Hepatocyte (in vitro differentiated cells): ENCODE measurements at regions not wholly inside any gene's neighbourhood (a gene's known extent, or its start where the extent isn't known, plus 50 kb on each side); places are given as distances from the start of the nearest gene placed in this dataset.

Experiments
- EZH2 ChIP-seq: fragments of 200-600 bp; sonication (generic); IDR thresholded peaks from 2 replicates; pipeline ENCODE4 v1.6.1; 2016; ENCODE audit warnings: antibody characterized with exemption, mild to moderate bottlenecking, borderline replicate concordance
- EZH2phosphoT487 ChIP-seq: fragments of 200-600 bp; sonication (generic); IDR thresholded peaks from one replicate; pipeline ENCODE4 v1.6.1; 2018; ENCODE audit warnings: antibody characterized with exemption, mild to moderate bottlenecking, low read depth, moderate library complexity; ENCODE audit not compliant: unreplicated experiment, severe bottlenecking
- TF ChIP-seq, protein P1 (sequence below): fragments of 200-600 bp; sonication (generic); IDR thresholded peaks from 2 replicates; pipeline ENCODE4 v1.5.1; 2016; ENCODE audit warnings: antibody characterized with exemption, mild to moderate bottlenecking; ENCODE audit not compliant: poor library complexity

DNA sequence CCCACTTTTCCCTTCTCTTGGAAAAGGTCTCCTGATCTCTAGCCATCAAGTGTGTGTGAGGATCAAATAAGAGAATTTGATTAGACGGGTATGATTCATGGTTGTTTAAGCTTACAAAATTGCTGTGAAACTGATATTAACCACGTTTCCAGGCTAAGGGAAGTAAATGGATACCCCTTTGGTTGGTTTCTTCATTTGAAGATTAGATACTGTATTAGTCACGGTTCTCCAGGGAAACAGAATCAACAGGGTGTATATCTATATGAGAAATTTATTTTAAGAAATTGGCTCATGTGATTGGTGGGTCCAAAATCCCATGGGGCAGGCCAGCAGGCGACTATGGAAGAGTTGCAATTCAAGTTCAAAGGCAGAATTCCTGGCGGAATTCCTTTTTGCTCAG lies 112.7 kb upstream of the SELENOK start:
- TF ChIP-seq, protein P1, sequence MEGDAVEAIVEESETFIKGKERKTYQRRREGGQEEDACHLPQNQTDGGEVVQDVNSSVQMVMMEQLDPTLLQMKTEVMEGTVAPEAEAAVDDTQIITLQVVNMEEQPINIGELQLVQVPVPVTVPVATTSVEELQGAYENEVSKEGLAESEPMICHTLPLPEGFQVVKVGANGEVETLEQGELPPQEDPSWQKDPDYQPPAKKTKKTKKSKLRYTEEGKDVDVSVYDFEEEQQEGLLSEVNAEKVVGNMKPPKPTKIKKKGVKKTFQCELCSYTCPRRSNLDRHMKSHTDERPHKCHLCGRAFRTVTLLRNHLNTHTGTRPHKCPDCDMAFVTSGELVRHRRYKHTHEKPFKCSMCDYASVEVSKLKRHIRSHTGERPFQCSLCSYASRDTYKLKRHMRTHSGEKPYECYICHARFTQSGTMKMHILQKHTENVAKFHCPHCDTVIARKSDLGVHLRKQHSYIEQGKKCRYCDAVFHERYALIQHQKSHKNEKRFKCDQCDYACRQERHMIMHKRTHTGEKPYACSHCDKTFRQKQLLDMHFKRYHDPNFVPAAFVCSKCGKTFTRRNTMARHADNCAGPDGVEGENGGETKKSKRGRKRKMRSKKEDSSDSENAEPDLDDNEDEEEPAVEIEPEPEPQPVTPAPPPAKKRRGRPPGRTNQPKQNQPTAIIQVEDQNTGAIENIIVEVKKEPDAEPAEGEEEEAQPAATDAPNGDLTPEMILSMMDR: no peak
- no peak for TF ChIP-seq EZH2phosphoT487
- TF ChIP-seq EZH2: no peak
